GM23338 (cell line): ENCODE measurements at regions not wholly inside any gene's neighbourhood (a gene's known extent, or its start where the extent isn't known, plus 50 kb on each side); places are given as distances from the start of the nearest gene placed in this dataset.

Source experiments
- ATAC-seq: fragments of 200-7000 bp; cut with Tn5 transposase; 3 replicates; pipeline ENCODE4 v1.9.1; 2020
- DNase-seq: peaks from one replicate; pipeline ENCODE4 v3.0.0-alpha.2; 2015; ENCODE audit warnings: low spot score
- H2AFZ ChIP-seq: fragments of 200-600 bp; sonication (generic); 2 replicates; pipeline ENCODE4 v1.8.0; 2016; ENCODE audit warnings: antibody characterized with exemption, mild to moderate bottlenecking, moderate library complexity
- H3F3A ChIP-seq: fragments of 200-600 bp; sonication (generic); replicated peaks from 2 replicates; pipeline ENCODE4 v1.8.0; 2017; ENCODE audit warnings: antibody characterized with exemption, mixed run types, low read depth
- H3K27ac ChIP-seq: fragments of 200-600 bp; sonication (generic); 2 replicates; pipeline ENCODE4 v1.6.1; 2016; ENCODE audit warnings: low read depth
- H3K27me3 ChIP-seq: fragments of 200-600 bp; sonication (generic); 2 replicates; pipeline ENCODE4 v1.8.0; 2016; ENCODE audit warnings: mild to moderate bottlenecking, mixed run types, moderate library complexity; ENCODE audit not compliant: insufficient read depth
- H3K36me3 ChIP-seq: fragments of 200-600 bp; sonication (generic); 2 replicates; pipeline ENCODE4 v1.8.0; 2016; ENCODE audit warnings: mild to moderate bottlenecking; ENCODE audit not compliant: insufficient read depth
- H3K4me1 ChIP-seq: fragments of 200-600 bp; sonication (generic); 2 replicates; pipeline ENCODE4 v1.8.0; 2016; ENCODE audit warnings: mild to moderate bottlenecking, moderate library complexity; ENCODE audit not compliant: insufficient read depth
- H3K4me2 ChIP-seq: fragments of 200-600 bp; sonication (generic); 2 replicates; pipeline ENCODE4 v1.7.1; 2017; ENCODE audit warnings: mixed run types
- H3K4me3 ChIP-seq: fragments of 200-600 bp; sonication (generic); 2 replicates; pipeline ENCODE4 v1.6.1; 2016; ENCODE audit warnings: mixed run types
- H3K79me2 ChIP-seq: fragments of 200-600 bp; sonication (generic); replicated peaks from 2 replicates; pipeline ENCODE4 v1.8.0; 2017; ENCODE audit warnings: mild to moderate bottlenecking; ENCODE audit not compliant: insufficient read depth
- H3K9me2 ChIP-seq: fragments of 200-600 bp; sonication (generic); 2 replicates; pipeline ENCODE4 v1.8.0; 2017; ENCODE audit not compliant: insufficient read depth
- H4K20me1 ChIP-seq: fragments of 200-600 bp; sonication (generic); replicated peaks from 2 replicates; pipeline ENCODE4 v1.8.0; 2017; ENCODE audit warnings: mild to moderate bottlenecking; ENCODE audit not compliant: insufficient read depth
- H3K27ac Mint-ChIP-seq: 2 replicates; pipeline ENCODE4 v1.8.0; 2020; ENCODE audit warnings: inconsistent platforms, mild to moderate bottlenecking, moderate library complexity, mixed read lengths
- H3K27me3 Mint-ChIP-seq: 3 replicates; pipeline ENCODE4 v1.8.0; 2022; ENCODE audit warnings: low read depth, mild to moderate bottlenecking, moderate library complexity, mixed read lengths, inconsistent platforms; ENCODE audit not compliant: insufficient read depth, poor library complexity
- H3K36me3 Mint-ChIP-seq: 3 replicates; pipeline ENCODE4 v1.8.0; 2021; ENCODE audit warnings: low read depth, mild to moderate bottlenecking, inconsistent platforms, moderate library complexity, mixed read lengths
- H3K4me1 Mint-ChIP-seq: 3 replicates; pipeline ENCODE4 v1.8.0; 2020; ENCODE audit warnings: mild to moderate bottlenecking, inconsistent platforms, mixed read lengths
- H3K4me3 Mint-ChIP-seq: 3 replicates; pipeline ENCODE4 v1.8.0; 2021; ENCODE audit warnings: moderate library complexity, mild to moderate bottlenecking, inconsistent platforms, mixed read lengths
- H3K9me3 Mint-ChIP-seq: 3 replicates; pipeline ENCODE4 v1.8.0; 2020; ENCODE audit warnings: moderate library complexity, mild to moderate bottlenecking, inconsistent platforms, mixed read lengths
- CREB1 ChIP-seq: fragments of 250-450 bp; sonication (Bioruptor Pico); IDR thresholded peaks from 2 replicates; pipeline ENCODE4 v1.5.0; 2020; ENCODE audit warnings: low read depth, mild to moderate bottlenecking, moderate library complexity
- NANOG ChIP-seq: IDR thresholded peaks from 2 replicates; pipeline ENCODE4 v1.6.1; 2016; ENCODE audit warnings: antibody characterized with exemption, borderline replicate concordance
- STAT1 ChIP-seq: IDR thresholded peaks from one replicate; pipeline ENCODE4 v1.6.1; 2016; ENCODE audit warnings: antibody characterized with exemption; ENCODE audit not compliant: unreplicated experiment
- ZNF114 ChIP-seq: fragments of 250-450 bp; sonication (Bioruptor Pico); IDR thresholded peaks from 2 replicates; pipeline ENCODE4 v1.5.0; 2020; ENCODE audit warnings: mild to moderate bottlenecking, moderate library complexity
- ZNF331 ChIP-seq: fragments of 250-450 bp; sonication (Bioruptor Pico); IDR thresholded peaks from 2 replicates; pipeline ENCODE4 v1.5.0; 2020; ENCODE audit warnings: low read depth, mild to moderate bottlenecking, moderate library complexity
- TF ChIP-seq, protein P1 (sequence below): IDR thresholded peaks from one replicate; pipeline ENCODE4 v1.6.1; 2018; ENCODE audit warnings: antibody characterized with exemption; ENCODE audit not compliant: unreplicated experiment
- TF ChIP-seq, protein P2 (sequence below), 2 experiments: fragments of 200-600 bp in 1 of 2; sonication (generic) in 1 of 2; conservative IDR thresholded peaks; 2 replicates each; pipeline versions ENCODE4 v1.5.1 to v1.6.1; 2016 to 2017; ENCODE audit warnings: antibody characterized with exemption in 2 of 2, low read depth in 2 of 2, mild to moderate bottlenecking in 2 of 2, moderate library complexity in 1 of 2

DNA sequence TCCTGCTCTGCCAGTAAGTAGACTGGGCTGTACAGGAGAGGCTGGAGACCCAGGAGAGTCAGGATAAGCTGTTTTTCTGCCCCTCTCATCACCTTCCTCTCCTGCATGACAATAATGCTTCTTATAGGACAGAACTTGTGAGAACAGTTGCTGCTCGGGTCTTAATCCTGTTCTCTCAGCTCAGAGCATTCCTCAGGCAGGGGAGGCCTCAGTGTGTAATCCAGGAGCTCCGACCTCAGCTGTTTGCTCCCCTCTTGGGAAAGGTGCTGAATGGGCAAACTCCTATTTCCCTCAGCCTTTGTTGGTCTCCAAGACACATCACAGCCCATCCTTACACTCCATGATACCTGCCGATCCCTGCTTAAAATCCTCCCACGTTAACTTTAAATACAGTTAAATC, 134.9 kb upstream of the LRFN2 start (continued):
- TF ChIP-seq, protein P1, sequence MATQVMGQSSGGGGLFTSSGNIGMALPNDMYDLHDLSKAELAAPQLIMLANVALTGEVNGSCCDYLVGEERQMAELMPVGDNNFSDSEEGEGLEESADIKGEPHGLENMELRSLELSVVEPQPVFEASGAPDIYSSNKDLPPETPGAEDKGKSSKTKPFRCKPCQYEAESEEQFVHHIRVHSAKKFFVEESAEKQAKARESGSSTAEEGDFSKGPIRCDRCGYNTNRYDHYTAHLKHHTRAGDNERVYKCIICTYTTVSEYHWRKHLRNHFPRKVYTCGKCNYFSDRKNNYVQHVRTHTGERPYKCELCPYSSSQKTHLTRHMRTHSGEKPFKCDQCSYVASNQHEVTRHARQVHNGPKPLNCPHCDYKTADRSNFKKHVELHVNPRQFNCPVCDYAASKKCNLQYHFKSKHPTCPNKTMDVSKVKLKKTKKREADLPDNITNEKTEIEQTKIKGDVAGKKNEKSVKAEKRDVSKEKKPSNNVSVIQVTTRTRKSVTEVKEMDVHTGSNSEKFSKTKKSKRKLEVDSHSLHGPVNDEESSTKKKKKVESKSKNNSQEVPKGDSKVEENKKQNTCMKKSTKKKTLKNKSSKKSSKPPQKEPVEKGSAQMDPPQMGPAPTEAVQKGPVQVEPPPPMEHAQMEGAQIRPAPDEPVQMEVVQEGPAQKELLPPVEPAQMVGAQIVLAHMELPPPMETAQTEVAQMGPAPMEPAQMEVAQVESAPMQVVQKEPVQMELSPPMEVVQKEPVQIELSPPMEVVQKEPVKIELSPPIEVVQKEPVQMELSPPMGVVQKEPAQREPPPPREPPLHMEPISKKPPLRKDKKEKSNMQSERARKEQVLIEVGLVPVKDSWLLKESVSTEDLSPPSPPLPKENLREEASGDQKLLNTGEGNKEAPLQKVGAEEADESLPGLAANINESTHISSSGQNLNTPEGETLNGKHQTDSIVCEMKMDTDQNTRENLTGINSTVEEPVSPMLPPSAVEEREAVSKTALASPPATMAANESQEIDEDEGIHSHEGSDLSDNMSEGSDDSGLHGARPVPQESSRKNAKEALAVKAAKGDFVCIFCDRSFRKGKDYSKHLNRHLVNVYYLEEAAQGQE, result no peak
- TF ChIP-seq CREB1 (CRISPR knock-in tag) (no peak), ZNF114 (CRISPR knock-in tag) (no peak), ZNF331 (CRISPR knock-in tag) (no peak), STAT1 (no peak)

DNA sequence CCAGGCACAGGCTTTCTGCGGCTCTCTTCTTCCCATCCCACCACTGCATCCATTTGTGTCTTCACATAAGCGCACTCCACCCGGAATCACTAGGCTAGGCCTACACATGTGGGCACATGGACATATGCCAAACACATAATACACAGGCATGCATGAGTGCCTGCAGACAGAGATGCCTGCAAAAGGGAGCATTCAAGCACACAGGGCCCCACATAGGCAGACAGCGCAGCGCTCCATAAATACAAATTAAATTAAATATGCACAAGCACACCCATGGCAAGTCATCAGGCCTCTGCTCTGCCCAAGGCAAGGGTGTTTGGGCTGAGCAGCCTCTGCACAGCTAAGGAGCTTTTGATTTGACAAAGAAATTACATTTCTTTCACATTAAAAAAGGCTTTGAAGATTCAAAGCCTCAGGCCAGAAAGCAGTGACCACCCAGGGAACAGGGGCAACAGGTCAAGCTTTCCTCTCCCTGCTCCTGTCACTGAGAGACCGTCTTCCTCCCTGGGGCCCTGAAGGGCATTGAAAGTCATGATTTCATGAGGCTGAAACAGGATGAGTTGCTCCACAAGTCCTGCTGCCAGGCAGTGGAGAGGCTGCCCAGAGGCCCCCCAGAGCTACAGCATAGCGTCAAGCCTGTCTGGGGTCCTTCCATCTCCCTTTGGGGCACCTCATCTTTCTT, 134.2 kb upstream of the LRFN2 start:
- TF ChIP-seq, protein P2, sequence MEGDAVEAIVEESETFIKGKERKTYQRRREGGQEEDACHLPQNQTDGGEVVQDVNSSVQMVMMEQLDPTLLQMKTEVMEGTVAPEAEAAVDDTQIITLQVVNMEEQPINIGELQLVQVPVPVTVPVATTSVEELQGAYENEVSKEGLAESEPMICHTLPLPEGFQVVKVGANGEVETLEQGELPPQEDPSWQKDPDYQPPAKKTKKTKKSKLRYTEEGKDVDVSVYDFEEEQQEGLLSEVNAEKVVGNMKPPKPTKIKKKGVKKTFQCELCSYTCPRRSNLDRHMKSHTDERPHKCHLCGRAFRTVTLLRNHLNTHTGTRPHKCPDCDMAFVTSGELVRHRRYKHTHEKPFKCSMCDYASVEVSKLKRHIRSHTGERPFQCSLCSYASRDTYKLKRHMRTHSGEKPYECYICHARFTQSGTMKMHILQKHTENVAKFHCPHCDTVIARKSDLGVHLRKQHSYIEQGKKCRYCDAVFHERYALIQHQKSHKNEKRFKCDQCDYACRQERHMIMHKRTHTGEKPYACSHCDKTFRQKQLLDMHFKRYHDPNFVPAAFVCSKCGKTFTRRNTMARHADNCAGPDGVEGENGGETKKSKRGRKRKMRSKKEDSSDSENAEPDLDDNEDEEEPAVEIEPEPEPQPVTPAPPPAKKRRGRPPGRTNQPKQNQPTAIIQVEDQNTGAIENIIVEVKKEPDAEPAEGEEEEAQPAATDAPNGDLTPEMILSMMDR (conservative IDR thresholded peaks at IDR 0.05; ENCODE audit: low read depth in 2 of 2), result no peak
- no peak for TF ChIP-seq CREB1 (CRISPR knock-in tag)
- TF ChIP-seq NANOG, result no peak
- Mint-ChIP-seq H3K9me3 (no peaks in the 10 kb centered on the region), H3K27me3 (peaks cover 12% of the 10 kb centered on the region), H3K36me3 (no peaks in the 10 kb centered on the region), H3K27ac (no peak overlapping the region), H3K4me1 (peaks cover 31% of the 10 kb centered on the region), H3K4me3 (no peak overlapping the region)
- Histone ChIP-seq H3K4me3 (no peak overlapping the region), H4K20me1 (no peaks in the 10 kb centered on the region), H3F3A (no peaks in the 10 kb centered on the region), H3K36me3 (no peaks in the 10 kb centered on the region), H3K79me2 (no peaks in the 10 kb centered on the region), H3K27me3 (no peaks in the 10 kb centered on the region), H3K27ac (no peak overlapping the region), H3K9me2 (peaks cover 6% of the 10 kb centered on the region; the same call in 1 of the 2 replicates), H3K4me1 (peaks cover 10% of the 10 kb centered on the region), H3K4me2 (no peak overlapping the region), H2AFZ (no peak overlapping the region)
- DNase-seq (no peak), ATAC-seq (no peak)

DNA sequence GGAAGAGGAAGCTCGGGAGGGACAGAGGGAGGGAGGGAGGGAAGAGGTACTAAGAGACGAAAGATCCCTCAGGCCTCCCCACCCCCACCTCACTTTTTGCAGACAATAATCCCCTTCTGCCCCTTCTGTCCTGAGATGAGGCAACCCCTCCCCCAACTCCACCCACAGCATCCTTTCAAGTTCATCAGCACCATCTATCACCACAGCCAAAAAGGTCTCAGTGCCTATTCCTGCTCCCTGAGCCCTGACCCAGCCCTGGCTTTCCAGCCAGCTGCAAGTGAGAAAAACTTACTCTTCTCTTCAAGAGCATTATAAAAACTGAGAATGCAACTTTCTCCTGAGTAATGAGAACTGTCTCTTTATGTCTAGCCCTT, 133.2 kb upstream of the LRFN2 start:
- Histone ChIP-seq H3K9me2 (peaks cover 6% of the 10 kb centered on the region; the same call in 1 of the 2 replicates), H3K27me3 (no peaks in the 10 kb centered on the region), H3K4me2 (peak overlapping the region; percentile 68), H3K36me3 (no peaks in the 10 kb centered on the region), H3F3A (no peaks in the 10 kb centered on the region), H3K4me3 (0 out of 2 replicates have a peak overlapping the region, but pooled peaks have one; percentile 17), H3K4me1 (peaks cover 10% of the 10 kb centered on the region), H2AFZ (peak overlapping the region; percentile 99), H3K79me2 (no peaks in the 10 kb centered on the region), H4K20me1 (no peaks in the 10 kb centered on the region), H3K27ac (no peak overlapping the region)
- H3K36me3 Mint-ChIP-seq, result no peaks in the 10 kb centered on the region
- H3K9me3 Mint-ChIP-seq, result peaks cover 2% of the 10 kb centered on the region; the same call in 1 of the 3 replicates
- ATAC-seq (peak; percentile 11; the same call in 2 of the 3 replicates), DNase-seq (no peak)
- peaks cover 31% of the 10 kb centered on the region for H3K4me1 Mint-ChIP-seq
- H3K27me3 Mint-ChIP-seq, result peaks cover 12% of the 10 kb centered on the region
- H3K4me3 Mint-ChIP-seq, result peak overlapping the region; percentile 18; the same call in 2 of the 3 replicates
- no peak overlapping the region for H3K27ac Mint-ChIP-seq
- TF ChIP-seq, protein P2 (conservative IDR thresholded peaks at IDR 0.05; ENCODE audit: low read depth in 2 of 2), result no peak
- TF ChIP-seq ZNF114 (CRISPR knock-in tag), result no peak
